GM21528 (cell line): ENCODE measurements at regions not wholly inside any gene's neighbourhood (a gene's known extent, or its start where the extent isn't known, plus 50 kb on each side); places are given as distances from the start of the nearest gene placed in this dataset.
"Not testable (repeated sequence)": the region's sequence is repeated elsewhere in the genome, so short reads cannot be mapped to it uniquely, and the experiment has no call there.

ENCODE experiments used
- ATAC-seq: cut with Tn5 transposase; IDR thresholded peaks from one replicate; pipeline ENCODE4 v1.9.1; 2021; ENCODE audit warnings: mild to moderate bottlenecking, moderate library complexity; ENCODE audit not compliant: unreplicated experiment, low FRiP score

- ATAC-seq: no peak
Measured at GRCh38 chr18:25592804-25593360, 240.9 kb upstream of the ZNF521 start.

- no peak for ATAC-seq
Measured at GRCh38 chr18:25590456-25590855, 238.5 kb upstream of the ZNF521 start.

- no peak for ATAC-seq
Measured at GRCh38 chr18:25587545-25587944, 235.6 kb upstream of the ZNF521 start.

GRCh38 chr18:25568986-25569385 is 217.0 kb upstream of the ZNF521 start:
- no peak for ATAC-seq

GRCh38 chr18:25563816-25564683 is 212.1 kb upstream of the ZNF521 start:
- ATAC-seq: no peak

- no peak for ATAC-seq
Measured at GRCh38 chr18:25563346-25563745, 211.4 kb upstream of the ZNF521 start.

- ATAC-seq: no peak
Measured at GRCh38 chr18:25561918-25562317, 210.0 kb upstream of the ZNF521 start.

GRCh38 chr18:25560369-25560768 is 208.4 kb upstream of the ZNF521 start:
- no peak for ATAC-seq

GRCh38 chr18:25557011-25557410 is 205.0 kb upstream of the ZNF521 start:
- no peak for ATAC-seq

GRCh38 chr18:25553631-25554263 is 201.8 kb upstream of the ZNF521 start:
- ATAC-seq: no peak

- no peak for ATAC-seq
Measured at GRCh38 chr18:25544546-25545287, 192.8 kb upstream of the ZNF521 start.

GRCh38 chr18:25538175-25538922 is 186.4 kb upstream of the ZNF521 start:
- ATAC-seq: no peak

- ATAC-seq: no peak
Measured at GRCh38 chr18:25535495-25535894, 183.5 kb upstream of the ZNF521 start.

- ATAC-seq: no peak
Measured at GRCh38 chr18:25534401-25534800, 182.4 kb upstream of the ZNF521 start.

- ATAC-seq: no peak
Measured at GRCh38 chr18:25533218-25533617, 181.3 kb upstream of the ZNF521 start.

GRCh38 chr18:25531207-25531606 is 179.2 kb upstream of the ZNF521 start:
- ATAC-seq: no peak

- not testable (repeated sequence) for ATAC-seq
Measured at GRCh38 chr18:25525789-25526188, 173.8 kb upstream of the ZNF521 start.

GRCh38 chr18:25518716-25519053 is 166.7 kb upstream of the ZNF521 start:
- ATAC-seq: peak; percentile 96

GRCh38 chr18:25517881-25518715 is 166.1 kb upstream of the ZNF521 start:
- peak; percentile 55 for ATAC-seq
